ENCODE measurements at regions not wholly inside any gene's neighbourhood (a gene's known extent, or its start where the extent isn't known, plus 50 kb on each side); places are given as distances from the start of the nearest gene placed in this dataset.

DNA sequence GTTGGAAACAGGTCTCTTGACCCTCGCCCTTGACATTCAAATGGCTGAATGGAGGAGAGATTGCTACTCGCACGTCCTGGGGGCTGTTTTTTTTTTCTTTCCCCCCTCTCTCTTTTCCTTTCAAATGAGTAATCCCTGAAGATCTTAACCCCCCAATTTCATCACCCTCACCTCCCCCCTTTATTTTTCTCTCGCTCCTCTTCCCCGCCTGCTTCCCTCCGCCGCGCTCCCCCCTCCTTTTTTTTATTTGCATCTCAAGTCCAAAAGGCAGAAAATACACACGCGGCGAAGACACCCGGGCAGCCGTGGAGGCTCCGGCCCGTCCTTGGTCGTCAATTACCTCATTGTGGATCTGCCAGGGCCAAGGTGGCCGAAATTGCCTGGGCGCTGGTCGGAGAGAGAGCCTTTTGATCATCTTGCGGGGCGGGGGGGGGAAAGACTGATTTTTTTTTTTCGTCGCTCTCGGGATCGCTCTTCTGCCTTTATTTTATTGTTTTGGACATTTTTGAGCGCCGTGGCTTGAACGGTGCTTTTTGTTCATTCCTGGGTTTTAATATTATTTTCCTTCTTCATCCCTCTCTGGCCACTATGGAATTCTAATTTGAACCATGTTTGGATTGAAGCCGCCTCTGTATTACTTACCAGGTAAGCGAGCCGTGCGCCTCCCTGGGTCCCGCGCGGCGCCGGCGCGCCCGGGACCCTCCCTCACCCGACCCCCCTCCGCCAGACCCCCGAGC lies 57.2 kb upstream of the GSE1 start:
- DNase-seq: no peak
- H3K9me3 Mint-ChIP-seq: no peaks in the 10 kb centered on the region
- H3K4me3 Mint-ChIP-seq: peak overlapping the region; percentile 95
- H3K27ac Mint-ChIP-seq: peak overlapping the region; percentile 99
- peaks cover 64% of the 10 kb centered on the region for H3K4me1 Mint-ChIP-seq
- no peaks in the 10 kb centered on the region for H3K27me3 Mint-ChIP-seq (ENCODE audit: low read depth, poor library complexity)
- H3K36me3 Mint-ChIP-seq (ENCODE audit: low read depth): no peaks in the 10 kb centered on the region
- TF ChIP-seq, protein P1, sequence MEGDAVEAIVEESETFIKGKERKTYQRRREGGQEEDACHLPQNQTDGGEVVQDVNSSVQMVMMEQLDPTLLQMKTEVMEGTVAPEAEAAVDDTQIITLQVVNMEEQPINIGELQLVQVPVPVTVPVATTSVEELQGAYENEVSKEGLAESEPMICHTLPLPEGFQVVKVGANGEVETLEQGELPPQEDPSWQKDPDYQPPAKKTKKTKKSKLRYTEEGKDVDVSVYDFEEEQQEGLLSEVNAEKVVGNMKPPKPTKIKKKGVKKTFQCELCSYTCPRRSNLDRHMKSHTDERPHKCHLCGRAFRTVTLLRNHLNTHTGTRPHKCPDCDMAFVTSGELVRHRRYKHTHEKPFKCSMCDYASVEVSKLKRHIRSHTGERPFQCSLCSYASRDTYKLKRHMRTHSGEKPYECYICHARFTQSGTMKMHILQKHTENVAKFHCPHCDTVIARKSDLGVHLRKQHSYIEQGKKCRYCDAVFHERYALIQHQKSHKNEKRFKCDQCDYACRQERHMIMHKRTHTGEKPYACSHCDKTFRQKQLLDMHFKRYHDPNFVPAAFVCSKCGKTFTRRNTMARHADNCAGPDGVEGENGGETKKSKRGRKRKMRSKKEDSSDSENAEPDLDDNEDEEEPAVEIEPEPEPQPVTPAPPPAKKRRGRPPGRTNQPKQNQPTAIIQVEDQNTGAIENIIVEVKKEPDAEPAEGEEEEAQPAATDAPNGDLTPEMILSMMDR (IDR thresholded peaks at IDR 0.05): no peak

DNA sequence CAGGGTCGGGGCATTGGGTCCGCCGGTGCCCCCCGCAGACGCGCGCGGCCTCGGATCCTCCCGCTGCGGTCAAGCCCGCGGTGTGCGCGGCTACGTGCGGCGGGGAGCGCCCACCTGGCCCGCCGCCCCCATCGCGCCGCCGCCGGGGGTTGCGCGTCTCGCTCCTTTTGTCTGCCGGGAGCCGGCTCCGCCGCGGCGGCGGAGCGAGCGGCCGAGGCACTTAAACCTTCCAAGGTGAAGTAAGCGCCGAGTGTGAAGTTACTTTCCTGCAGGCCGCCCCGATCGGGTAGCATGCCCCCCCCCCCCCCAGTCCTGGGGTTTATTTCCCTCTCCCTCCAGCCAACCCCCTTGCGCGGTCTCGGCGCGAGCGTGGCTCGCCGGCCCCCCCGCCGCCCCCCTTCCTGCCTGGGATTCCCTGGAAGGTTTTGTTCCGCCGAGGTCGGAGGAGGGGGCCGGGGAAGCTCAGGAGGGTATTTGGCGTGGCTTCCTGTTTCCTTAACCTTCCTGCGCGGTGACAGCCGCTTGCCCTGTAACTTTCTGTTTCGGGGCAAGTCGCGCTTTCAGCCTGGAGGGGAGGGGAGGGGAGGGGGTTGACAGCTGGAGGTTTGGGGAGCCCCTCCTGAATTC lies 56.6 kb upstream of the GSE1 start:
- H3K4me1 Mint-ChIP-seq: peaks cover 64% of the 10 kb centered on the region
- DNase-seq: peak; percentile 72
- no peak overlapping the region for H3K27ac Mint-ChIP-seq

DNA sequence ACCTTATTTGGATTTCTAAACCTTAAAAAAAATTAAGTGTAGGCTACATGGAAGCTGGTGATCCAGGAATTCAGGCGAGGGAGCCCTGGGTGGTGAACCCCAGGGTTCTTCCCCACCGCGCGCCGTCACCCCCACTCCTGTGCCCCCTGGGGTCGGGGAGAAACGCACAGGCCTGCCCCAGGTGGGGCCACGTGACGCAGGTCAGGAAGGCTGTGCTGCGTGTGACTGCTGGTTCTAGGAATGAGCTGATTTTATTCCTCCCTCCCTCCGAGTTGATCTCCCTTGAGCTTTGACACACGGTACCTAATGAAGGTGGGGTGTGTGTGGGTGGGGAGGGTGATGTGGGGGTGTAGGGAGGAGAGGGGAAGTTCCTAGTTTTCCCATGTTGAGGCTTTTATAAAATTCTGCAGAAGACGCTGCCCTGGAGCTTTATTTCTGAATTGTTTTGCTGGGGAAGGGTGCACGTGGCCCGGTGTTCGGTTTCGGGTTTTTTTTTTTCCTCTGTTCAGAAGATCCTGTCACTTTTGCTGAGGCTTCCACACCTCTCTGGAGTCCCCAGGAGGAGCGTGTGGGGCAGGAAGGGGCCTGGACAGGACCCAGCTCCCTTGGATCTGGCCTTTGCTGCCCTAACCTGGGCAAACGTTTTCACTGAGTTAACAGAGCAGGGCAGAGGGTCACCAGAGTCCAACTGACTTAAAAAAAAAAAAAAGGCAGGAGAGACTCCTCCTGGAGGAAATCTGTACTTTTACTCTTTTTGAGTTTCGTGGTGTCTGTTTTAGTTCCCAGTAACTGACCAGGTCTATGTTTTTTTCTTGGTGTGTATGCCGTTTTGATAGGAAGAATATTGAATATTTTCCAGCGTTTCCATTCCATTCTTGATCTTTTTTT lies 55.8 kb upstream of the GSE1 start:
- no peak for DNase-seq
- H3K4me3 Mint-ChIP-seq: peak overlapping the region; percentile 87
- TF ChIP-seq, protein P1 (IDR thresholded peaks at IDR 0.05): no peak
- peaks cover 68% of the 10 kb centered on the region for H3K4me1 Mint-ChIP-seq
- H3K36me3 Mint-ChIP-seq (ENCODE audit: low read depth): no peaks in the 10 kb centered on the region
- H3K9me3 Mint-ChIP-seq: no peaks in the 10 kb centered on the region
- H3K27ac Mint-ChIP-seq: peak overlapping the region; percentile 95
- peaks cover under 1% of the 10 kb centered on the region for H3K27me3 Mint-ChIP-seq (ENCODE audit: low read depth, poor library complexity)

More for the DNA sequence above, 56.6 kb upstream of the GSE1 start:
- TF ChIP-seq, protein P1 (IDR thresholded peaks at IDR 0.05): no peak
- no peaks in the 10 kb centered on the region for H3K27me3 Mint-ChIP-seq (ENCODE audit: low read depth, poor library complexity)
- no peaks in the 10 kb centered on the region for H3K9me3 Mint-ChIP-seq
- H3K36me3 Mint-ChIP-seq (ENCODE audit: low read depth): no peaks in the 10 kb centered on the region
- H3K4me3 Mint-ChIP-seq: peak overlapping the region; percentile 87

DNA sequence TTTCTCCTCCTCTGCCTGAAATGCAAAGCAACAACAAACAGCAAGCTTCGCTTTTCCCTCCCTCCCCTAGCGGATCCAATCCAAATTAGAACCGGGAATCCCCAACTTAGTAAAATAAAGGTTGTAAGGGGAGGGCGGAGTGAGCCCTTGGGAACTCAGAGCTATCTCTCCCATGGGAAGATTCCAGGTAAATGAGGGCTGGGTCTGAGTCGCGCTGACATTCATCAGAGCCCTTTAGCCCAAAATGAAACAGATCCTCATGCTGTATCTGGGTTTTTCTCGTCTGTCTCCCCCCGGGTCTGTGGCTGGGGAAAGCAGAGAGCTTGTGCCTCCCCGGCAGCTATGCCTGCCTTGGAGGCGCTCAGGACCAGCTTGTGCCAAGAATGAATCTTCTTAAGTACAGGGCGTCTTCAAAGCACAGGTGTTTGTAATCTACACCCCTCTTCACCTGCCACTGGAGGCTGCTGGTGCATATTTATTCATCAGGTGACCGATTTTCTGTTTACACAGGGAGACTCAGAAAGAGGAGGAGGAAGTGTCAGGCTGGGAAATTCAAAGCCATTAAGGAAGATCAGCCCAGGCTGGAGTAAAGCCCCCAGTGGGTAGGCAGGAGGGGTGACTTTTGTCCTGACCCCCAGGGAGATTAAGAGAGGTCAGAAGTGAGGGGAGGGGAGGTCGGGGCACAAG lies 55.0 kb upstream of the GSE1 start:
- DNase-seq: no peak
- peaks cover 69% of the 10 kb centered on the region for H3K4me1 Mint-ChIP-seq

DNA sequence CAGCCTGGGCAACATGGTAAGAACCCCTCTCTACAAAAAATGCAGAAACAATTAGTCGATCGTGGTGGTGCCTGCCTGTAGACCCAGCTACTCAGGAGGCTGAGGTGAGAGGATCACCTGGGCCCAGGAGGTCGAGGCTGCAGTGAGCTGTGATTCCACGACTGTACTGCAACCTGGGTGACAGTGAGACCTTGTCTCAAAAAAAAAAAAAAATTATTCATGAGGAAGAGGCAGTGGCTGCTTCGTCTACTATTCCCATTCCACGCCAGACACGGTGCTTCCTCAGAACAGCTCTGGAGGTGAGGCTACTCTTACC lies 52.2 kb upstream of the GSE1 start:
- Mint-ChIP-seq H3K27ac (no peak overlapping the region), H3K9me3 (no peaks in the 10 kb centered on the region), H3K27me3 (ENCODE audit: low read depth, poor library complexity) (peaks cover 9% of the 10 kb centered on the region), H3K36me3 (ENCODE audit: low read depth) (peaks cover 5% of the 10 kb centered on the region), H3K4me1 (peaks cover 83% of the 10 kb centered on the region), H3K4me3 (no peak overlapping the region)
- TF ChIP-seq, protein P1 (IDR thresholded peaks at IDR 0.05): no peak
- no peak for DNase-seq

More for the DNA sequence above, 55.0 kb upstream of the GSE1 start:
- Mint-ChIP-seq H3K9me3 (no peaks in the 10 kb centered on the region), H3K36me3 (ENCODE audit: low read depth) (no peaks in the 10 kb centered on the region), H3K27ac (peak overlapping the region; percentile 95), H3K4me3 (peak overlapping the region; percentile 87), H3K27me3 (ENCODE audit: low read depth, poor library complexity) (peaks cover 2% of the 10 kb centered on the region)
- TF ChIP-seq, protein P1 (IDR thresholded peaks at IDR 0.05): no peak

Measured in nephron progenitor cell (in vitro differentiated cells).